Astrocyte of the spinal cord (primary cell): ENCODE measurements at regions not wholly inside any gene's neighbourhood (a gene's known extent, or its start where the extent isn't known, plus 50 kb on each side); places are given as distances from the start of the nearest gene placed in this dataset.

Experiments
- DNase-seq: peaks from one replicate; pipeline ENCODE4 v3.0.0; 2011; ENCODE audit warnings: low read depth, low spot score
- H3K4me3 ChIP-seq: 2 replicates; pipeline ENCODE4 v1.5.1; 2011; ENCODE audit warnings: low read depth, mild to moderate bottlenecking, low read length, moderate library complexity
- in situ Hi-C: cut with HindIII; loops from 2 replicates; pipeline ENCODE4 v1.10.0; 2017; ENCODE audit warnings: low sequenced_read_pairs
- TF ChIP-seq, protein P1 (sequence below): IDR thresholded peaks from 2 replicates; pipeline ENCODE4 v1.5.1; 2012; ENCODE audit warnings: low read depth, mild to moderate bottlenecking, low read length, inconsistent platforms

DNA sequence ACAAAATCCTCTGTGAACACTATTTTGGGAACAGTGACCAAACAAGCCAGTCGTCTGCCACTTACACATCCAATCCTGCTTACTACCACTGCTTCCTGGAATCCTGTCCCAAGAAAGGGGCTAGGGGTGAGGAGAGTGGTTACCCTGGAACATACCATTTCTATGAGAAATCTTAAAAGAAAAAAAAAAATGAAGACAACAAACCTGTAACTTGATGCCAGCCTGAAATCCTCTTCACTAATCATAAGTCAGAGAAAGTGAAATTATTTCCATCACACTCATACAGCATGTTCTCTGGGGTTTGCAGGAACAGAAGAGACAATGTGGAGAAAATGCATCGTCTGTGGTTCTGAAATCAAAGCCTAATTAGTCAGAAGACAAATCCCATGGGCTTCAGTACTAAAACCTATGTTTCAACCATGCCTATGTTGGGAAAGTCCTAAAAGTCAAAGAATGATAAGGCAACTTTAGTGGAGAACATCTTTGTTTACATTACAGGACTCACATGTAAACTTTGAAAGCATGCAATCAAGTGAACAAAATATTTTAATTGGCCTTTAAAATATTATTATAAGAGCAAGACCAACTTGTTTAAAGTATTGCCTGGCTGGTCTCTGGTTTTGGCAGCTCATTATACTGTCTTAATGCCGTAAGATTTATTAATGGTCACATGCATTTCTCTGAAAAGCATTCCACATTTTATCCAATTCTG is 220.7 kb downstream of the LTN1 start:
- in situ Hi-C loops = no loop called here

DNA sequence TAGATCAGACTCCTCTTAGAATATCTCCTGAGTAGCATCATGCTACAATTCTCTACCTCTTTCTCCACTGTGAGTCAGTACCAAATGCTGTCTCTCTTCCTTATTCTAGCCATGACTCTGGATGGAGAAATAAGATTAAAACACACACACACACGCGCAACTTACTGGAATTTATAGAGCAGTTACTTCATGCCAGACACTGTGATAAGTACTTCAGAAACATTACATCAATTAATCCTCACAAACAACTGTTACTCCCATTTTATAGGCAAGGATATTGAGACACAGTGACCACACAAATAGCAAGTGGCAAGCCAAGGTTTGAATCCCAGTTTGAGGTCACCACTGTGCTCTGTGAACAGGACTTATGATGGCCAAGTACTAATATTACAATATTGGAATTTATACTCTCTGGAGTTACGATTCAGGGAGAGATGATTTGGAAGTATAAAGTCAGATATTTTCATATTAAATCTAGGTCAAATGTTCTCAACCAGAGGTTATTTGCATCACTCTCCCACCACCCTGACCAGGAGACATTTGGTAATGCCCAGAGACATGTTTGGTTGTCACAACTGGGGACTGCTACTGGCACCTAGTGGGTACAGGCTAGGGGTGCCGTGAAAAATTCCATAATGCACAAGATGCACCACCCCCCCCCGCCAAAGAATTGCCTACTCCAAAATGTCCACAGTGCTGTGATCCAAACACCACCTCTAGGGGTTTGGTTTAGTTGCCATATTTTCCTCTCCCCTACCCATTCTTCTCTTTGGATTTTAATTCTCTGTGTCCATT is 221.6 kb downstream of the LTN1 start:
- DNase-seq = no peak
- H3K4me3 ChIP-seq = no peak overlapping the region
- in situ Hi-C loops = no loop called here
- TF ChIP-seq, protein P1, sequence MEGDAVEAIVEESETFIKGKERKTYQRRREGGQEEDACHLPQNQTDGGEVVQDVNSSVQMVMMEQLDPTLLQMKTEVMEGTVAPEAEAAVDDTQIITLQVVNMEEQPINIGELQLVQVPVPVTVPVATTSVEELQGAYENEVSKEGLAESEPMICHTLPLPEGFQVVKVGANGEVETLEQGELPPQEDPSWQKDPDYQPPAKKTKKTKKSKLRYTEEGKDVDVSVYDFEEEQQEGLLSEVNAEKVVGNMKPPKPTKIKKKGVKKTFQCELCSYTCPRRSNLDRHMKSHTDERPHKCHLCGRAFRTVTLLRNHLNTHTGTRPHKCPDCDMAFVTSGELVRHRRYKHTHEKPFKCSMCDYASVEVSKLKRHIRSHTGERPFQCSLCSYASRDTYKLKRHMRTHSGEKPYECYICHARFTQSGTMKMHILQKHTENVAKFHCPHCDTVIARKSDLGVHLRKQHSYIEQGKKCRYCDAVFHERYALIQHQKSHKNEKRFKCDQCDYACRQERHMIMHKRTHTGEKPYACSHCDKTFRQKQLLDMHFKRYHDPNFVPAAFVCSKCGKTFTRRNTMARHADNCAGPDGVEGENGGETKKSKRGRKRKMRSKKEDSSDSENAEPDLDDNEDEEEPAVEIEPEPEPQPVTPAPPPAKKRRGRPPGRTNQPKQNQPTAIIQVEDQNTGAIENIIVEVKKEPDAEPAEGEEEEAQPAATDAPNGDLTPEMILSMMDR = no peak

More for the DNA sequence above, 220.7 kb downstream of the LTN1 start:
- DNase-seq = peak; percentile 85
- TF ChIP-seq, protein P1 = no peak
- H3K4me3 ChIP-seq = no peak overlapping the region

GRCh38 chr21:28769683-28770082 is 223.0 kb downstream of the LTN1 start:
- in situ Hi-C loops = no loop called here
- no peak overlapping the region for H3K4me3 ChIP-seq
- DNase-seq = no peak
- TF ChIP-seq, protein P1 = no peak

- TF ChIP-seq, protein P1 = no peak
- in situ Hi-C loops = no loop called here
- no peak for DNase-seq
- H3K4me3 ChIP-seq = no peak overlapping the region
Measured at GRCh38 chr21:28768753-28769152, 223.9 kb downstream of the LTN1 start.

GRCh38 chr21:28767523-28767922 is 225.2 kb downstream of the LTN1 start:
- TF ChIP-seq, protein P1 = no peak
- in situ Hi-C loops = no loop called here
- no peak overlapping the region for H3K4me3 ChIP-seq
- DNase-seq = no peak

DNA sequence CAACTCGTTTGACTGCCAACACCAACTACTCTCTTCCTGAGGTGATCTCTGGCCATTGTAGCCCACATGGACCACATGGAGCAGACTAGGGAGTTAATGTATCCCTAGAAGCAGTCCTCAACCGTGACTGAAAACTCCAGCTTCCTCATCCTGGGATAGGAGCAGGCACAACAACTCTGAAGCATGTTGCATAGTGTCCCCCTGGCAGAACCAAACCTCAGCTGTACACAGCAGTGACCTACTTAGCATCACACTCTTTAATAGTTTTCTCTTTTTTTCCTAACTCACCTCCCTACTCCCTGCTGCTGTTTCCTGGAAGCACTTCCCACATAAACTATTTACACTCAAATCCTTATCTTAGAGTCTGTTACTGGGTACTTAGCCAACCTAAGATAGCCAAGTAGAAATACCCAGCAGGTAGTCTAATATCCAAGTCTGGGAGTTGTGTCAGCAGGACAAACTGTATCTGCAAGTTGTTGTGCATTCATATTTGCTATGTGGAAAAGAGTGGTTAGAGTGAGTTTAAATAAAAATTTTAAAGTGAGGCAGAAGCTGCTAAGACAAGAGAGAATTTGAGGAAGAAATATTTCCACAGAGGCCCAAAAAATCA is 228.8 kb downstream of the LTN1 start:
- DNase-seq = no peak
- in situ Hi-C loops = no loop called here
- TF ChIP-seq, protein P1 = no peak
- H3K4me3 ChIP-seq = no peak overlapping the region
